Activated CD8-positive, alpha-beta memory T cell treated with anti-CD3 and anti-CD28 coated beads, Interleukin-2, amount 50 U/mL, for 1 hour (primary cell): ENCODE measurements at regions not wholly inside any gene's neighbourhood (a gene's known extent, or its start where the extent isn't known, plus 50 kb on each side); places are given as distances from the start of the nearest gene placed in this dataset.
"Not testable (repeated sequence)": the region's sequence is repeated elsewhere in the genome, so short reads cannot be mapped to it uniquely, and the experiment has no call there.

ENCODE experiments used
- DNase-seq: peaks from one replicate; pipeline ENCODE4 v3.0.0-alpha.2; 2020; ENCODE audit errors: extremely low read depth

DNA sequence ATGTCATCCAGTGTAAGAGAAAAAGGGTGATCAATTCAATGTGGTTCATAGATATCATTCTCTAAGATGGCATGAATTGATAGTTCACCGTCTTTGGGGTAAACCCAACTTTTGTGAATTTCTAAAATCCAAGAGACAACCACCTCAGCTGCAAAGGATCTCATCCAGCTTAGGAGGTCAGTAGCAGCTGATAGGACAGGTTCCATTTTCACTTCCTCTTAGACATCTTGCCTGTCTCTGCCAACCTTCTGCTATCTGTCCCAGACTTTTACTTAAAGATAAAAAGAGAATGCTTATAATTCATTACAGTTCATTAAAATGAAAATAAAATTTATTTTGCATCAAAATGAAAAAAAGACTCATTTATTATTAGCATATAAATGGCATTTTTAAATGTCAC lies 468.2 kb downstream of the XYLT1 start:
- no peak for DNase-seq

DNA sequence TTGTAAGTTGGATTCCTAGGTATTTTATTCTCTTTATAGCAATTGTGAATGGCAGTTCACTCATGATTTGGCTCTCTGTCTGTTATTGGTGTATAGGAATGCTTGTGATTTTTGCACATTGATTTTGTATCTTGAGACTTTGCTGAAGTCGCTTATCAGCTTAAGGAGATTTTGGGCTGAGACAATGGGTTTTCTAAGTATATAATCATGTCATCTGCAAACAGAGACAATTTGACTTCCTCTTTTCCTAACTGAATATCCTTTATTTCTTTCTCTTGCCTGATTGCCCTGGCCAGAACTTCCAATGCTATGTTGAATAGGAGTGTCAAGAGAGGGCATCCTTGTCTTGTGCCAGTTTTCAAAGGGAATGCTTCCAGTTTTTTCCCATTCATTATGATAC lies 464.8 kb downstream of the XYLT1 start:
- not testable (repeated sequence) for DNase-seq

DNA sequence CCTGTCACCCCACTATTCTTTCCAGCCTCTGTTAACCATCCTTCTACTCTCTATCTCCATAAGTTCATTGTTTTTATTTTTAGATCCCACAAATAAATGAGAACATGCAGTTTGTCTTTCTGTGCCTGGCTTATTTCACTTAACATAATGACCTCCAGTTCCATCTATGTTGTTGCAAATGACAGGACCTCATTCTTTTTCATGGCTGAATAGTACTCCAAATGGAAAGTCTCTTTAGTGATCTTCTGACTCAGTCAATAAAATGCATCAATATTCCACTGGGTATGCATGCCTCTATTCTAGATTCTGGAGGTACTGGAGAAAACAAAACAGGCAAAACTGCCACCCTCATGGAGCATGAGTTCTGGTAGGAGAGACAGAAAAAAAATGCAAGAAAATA lies 459.0 kb downstream of the XYLT1 start:
- DNase-seq = no peak

DNA sequence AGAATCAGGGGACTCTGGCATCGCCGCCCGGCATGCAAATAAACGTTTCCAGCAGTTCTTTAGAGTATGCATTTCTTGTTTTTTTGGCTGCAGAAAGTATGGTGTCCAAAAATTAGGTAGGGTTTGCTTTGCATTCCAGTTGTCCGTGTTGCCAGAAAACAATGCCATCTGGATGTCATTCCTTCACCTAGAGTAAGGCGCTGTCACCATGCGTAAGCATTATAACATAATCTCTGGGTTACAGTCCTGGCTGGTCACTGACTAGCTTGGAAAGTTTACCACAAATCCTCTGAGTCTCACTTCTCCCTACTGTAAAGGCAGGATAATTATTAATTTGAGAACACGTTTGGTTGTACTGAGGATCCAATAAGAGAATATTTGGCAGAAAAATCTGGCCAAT lies 457.7 kb downstream of the XYLT1 start:
- no peak for DNase-seq

DNA sequence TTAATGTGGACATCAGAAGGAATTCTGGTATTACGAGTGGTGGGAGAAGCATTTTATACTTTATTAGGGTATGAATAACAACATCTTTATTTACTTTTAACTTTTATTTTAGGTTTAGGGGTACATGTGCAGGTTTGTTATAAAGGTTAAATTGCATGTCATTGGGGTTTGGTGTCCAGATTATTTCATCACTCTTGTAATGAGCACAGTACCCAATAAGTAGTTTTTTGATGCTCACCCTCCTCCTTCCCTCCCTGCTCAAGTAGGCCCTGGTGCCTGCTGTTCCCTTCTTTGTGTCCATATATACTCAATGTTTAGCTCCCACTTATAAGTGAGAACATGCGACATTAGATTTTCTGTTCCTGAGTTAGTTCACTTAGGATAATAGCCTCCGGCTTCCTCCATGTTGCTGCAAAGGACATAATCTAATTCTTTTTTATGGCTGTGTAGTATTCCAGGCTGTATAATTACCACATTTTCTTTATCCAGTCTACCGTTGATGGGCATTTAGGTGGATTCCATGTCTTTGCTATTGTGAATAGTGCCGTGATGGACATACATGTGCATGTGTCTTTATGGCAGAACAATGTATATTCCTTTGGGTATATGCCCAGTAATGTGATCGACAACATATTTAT lies 456.2 kb downstream of the XYLT1 start:
- no peak for DNase-seq

DNA sequence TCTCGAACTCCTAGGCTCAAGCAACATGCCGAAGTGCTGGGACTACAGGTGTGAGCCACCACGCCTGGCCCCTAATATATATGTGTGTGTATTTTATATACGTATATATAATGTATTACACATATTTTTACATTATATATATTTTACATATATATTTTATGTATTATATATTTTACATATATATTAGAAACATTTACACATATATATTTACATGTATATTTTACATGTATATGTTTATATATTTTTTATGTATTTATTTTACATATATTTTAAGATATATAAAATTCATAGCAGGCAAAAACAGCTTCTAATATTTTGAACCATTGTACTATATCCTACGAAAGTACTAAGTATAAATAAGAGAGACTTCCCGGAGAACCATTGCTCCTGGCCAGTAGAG lies 455.1 kb downstream of the XYLT1 start:
- no peak for DNase-seq

DNA sequence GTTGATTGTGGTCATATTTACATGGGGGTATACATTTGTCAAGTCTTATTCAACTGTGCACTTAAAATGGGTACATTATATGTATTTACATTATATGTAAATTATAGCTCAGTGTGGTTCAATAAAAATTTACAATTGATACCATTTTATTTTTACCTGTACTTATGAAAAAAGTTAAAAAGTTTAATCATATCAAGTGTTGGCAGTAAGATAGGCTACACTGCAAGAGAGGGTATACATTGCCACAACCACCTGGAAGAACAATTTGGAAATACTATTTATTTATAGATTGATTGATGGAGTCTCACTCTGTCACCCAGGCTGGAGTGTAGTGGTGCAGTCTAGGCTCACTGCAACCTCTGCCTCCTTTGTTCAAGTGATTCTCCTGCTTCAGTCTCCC lies 453.3 kb downstream of the XYLT1 start:
- DNase-seq = no peak

DNA sequence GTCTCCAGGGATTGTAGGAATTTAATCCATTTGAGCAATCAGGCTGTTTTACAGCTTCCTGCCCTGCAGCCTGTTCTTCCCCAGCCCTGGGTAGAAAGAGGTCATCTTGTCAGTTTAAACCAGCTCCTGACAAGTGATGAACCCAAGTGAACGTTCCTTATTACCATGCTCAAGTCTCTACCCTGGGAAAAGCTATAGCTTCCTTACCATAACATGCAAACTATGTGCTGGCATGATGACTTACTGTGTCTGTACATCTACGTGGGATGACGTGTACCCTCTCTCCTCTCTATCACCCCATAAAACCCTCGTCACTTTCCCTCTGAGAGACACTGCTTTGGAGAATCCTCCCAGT lies 452.2 kb downstream of the XYLT1 start:
- DNase-seq = no peak

DNA sequence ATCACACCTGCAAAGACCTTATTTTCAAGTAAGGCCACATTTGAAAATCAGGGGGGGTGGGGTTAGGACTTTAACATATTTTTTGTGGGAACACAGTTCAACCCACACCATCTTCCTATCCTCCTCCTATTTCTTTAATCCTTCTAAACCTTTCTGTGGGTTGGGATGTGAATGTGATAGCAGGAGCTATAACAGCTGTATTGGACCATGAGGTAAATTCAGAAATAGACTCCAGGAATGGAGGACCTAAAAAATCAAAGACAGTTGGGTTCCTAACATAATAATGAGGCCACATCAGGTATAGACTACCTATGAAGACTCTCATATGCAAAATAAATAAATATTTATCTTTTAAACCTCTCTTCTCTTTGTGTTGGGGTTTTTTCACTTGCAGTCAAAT lies 451.4 kb downstream of the XYLT1 start:
- DNase-seq = no peak

DNA sequence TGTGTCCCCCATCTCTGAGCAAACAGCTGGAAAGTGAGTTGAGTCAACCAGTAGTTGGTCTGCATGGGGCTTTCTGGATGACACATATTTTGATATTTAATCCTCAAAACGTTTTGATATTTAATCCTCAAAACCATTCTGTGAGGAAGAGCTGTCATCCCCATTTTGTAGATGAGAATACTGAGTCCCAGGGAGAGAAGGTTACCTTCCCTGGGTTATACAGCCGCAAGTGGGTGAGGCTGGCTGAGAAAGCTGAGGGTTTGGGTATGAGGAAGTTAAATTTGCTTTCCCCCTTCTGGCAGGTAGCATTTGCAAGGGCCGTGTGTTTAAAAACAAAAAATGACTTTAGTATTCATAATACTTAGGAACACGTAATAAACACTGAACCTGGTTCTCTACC lies 447.2 kb downstream of the XYLT1 start:
- no peak for DNase-seq

DNA sequence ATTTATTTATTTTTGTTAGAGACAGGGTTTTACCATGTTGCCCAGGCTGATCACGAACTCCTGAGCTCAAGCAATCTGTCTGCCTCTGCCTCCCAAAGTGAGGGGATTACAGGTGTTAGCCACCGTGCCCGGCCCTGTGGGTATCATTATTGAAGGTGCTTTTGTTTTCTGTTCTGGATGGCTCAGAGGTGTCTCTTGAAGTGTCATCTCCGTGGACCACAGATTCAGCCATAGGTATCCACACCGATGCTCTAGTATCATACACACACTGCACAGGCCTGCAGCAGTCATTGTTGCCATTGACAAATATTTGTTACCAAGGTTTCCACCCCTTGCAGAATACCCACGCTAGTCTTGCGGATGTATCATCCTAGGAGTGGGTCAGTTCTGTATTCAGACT lies 446.2 kb downstream of the XYLT1 start:
- no peak for DNase-seq

DNA sequence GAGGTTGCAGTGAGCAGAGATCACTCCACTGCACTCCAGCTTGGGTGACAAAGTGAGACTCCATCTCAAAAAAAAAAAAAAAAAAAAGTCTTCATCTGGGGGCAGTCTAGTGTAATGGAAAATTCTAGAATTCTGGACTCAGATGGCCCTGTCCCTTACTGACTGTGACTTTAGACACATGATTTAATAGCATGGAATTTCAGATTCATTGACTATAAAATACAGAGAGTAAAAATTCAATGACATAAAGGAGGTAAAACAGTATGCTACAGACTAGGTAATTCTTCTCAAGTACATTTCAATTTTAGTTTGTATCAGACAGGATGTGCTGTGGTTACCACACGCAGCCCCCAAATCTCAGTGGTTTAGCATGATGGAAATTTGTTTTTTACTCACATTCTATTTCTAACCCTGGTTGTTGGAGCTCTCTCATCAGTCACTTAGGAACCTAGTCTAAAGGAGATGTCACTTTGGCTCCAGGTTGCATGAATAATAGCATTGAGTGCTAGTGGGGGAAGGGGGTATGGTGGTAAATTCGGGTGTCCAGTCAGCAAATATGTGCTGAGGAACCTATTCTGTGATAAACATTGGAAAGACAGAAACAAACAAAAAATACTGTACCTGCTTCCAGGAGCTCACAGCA lies 444.0 kb downstream of the XYLT1 start:
- DNase-seq = peak; percentile 17

DNA sequence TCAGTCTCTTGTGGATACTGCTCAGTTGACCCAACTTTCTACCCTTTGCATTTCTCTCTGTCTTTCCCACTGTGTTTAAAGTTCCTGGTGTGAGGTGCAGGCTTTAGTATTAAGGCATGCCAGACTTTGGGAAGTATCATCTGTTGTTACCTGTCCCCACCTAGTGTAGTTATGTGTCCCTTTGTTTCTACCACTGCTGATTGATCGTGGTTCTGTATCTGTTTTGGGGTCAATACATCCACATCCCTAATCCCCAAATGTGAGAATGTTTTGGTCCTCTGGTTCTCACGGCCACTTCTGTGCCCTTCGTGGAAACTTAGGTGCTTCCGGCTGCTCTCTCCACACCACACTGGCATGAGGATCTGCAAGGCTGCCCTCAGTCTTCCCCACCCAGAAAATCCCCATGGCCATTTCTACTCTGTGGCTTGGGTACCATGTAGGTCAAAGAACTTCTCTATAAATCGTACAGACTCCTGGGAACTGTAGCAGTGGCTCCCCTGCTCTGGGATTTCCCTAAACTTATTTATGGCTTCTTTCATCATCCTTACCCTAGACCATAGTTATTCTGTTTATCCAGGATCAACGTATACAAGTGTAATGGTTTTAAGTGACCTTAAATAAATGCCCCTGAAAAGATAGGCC lies 443.2 kb downstream of the XYLT1 start:
- no peak for DNase-seq

DNA sequence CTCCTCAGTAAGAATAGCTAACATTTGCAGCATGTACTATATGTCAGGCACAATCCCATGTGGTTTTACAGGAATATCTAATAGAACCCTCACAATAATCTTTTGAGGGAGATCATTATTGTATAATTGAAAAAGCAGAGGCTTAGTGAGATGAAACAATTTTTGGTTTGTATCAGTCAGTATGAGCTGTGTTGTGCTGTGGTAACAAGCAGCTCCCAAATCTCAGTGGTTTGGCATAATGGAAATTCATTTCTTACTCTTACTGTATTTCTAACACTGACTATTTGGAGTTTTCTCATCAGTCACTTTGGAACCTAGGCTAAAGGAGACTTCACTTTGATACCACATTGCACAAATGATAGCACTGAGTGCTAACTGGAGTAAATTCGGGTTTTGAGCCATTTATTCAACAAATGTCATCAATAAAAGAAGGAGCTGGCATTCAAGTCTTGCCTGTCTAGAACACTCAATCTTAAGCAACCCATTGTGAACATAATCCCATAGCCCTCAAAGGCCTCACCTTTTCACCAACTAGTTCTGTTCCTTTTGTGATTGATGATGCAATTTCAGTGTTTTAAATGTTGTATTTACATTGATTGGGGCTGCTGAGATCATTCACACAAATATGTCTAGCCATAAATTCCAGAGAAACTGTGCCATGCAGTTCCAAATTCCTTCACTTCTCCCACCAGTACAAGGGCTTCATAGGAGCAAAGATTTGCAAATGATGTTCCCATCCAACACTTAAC lies 441.0 kb downstream of the XYLT1 start:
- DNase-seq = no peak

DNA sequence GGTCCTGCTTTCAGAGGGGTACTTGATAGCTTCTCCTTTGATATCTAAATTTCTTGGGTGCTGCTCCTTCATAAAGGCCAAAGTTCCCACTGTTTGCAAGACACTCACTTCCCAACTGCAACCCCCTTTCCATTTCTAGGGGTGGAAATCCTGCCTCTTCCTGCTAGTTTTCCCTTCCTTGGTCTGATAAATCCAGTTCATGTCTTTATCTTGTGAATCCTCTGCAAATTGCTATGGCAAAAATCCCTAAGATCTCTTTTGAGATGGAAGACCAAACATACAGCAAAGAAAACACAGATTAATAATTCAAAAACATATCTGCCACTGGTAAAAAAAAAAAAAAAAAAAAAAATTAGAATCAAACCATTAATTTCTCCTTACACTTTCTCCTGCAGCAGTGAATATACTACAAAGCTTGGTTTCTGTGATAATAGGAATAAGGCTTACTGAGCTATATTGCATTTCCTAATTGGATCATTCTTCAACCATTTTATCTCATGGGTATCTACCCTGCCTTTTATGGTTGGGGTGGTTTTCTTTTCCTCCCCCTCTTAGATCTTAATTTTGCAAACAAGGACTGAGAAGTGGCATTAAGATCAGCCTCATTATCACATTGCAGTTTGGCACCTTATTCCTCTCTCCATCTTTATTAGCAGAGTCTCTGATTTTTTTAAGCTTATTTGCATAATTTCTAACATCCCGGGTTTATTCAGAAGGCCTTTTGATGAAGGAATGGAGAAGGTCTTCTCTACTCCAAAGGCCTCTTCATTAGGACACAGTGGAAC lies 439.1 kb downstream of the XYLT1 start:
- DNase-seq = no peak

DNA sequence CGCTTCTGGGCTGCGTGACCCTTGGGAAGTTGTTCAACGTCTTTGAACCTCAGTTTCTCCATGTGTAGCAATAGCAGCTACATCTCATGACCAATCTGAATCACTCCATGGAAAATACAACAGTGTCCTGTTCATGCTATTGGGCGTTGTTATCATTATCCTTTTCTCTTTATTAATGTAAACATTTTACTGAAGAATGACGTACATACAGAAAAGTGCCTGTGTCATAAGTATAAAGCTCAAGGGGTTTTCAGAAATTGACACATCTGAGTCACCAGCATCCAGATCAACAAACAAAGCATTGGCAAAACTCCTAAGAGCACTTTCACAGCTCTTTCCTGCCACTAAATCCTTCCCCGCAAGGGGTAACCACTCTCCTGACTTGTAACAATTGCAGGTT lies 438.4 kb downstream of the XYLT1 start:
- DNase-seq = no peak

DNA sequence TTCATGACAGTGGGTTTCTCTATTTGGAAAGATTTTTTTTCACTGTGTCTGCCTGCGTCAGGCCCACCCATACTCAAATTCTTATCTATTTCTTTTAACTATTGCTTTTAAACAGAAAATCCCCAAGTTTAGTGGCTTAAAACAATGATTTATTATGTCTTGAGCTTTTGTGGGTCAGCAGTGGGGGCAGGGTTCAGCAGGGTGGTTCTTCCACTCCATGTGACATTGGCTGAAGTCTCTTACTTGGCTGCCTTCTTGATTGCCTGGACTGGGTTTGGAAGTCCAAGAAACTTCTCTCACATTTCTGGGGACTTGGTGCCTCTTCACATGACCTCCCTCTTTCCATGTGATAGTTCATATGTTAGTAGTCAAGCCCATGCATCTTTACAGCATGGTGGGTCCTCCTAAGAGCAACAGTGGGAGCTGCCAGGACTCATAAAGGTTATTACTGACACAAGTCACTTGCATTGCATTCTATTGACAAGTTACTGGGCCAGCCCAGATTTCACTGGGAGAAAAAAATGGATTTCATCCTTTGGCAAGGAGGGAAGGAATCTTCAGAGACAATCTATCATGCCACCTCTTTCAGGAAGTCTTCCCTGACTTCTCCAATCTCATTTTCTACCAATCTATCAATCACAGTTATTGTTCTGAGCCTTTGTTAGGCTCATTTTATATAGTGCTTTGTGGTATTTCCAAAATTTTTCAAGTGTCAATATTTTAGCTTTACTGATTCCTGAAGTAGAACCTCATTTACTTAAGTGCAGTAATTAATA lies 436.1 kb downstream of the XYLT1 start:
- DNase-seq = no peak

DNA sequence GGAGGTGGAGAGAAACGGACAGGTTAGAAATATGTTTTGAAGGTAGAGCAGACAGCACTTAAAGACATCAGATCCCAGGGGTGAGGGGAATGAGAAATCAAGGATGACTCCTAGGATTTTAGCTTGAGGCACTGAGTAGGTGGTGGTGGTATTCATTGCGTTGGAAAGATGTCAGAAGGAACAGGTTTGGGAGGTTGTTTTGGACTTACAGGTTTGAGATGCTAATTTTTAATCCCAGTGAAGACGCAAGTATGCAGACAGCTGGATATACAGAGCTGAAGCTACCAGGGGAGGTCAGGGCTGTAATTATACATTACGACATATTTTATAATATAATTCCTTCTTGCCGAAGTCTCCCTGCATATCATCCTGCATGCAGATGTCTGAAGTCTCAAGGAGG lies 433.3 kb downstream of the XYLT1 start:
- no peak for DNase-seq

DNA sequence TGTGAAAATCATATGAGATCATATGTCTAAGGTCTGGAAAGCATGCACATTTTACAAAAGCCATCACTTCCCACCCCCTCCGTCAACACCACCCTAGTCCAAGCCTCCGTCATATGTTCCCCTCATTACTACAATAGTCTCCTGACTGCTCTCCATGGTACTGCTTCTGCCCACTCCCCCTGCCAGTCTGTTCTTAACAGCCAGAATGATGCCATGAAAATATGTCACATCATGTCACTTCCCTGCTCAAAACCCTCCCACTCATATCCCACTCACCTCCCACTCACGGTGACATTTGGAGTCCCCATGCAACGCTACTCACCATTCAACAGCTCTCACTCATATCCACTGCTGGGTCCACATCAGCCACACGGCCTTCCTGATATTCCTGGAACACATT lies 432.3 kb downstream of the XYLT1 start:
- no peak for DNase-seq

DNA sequence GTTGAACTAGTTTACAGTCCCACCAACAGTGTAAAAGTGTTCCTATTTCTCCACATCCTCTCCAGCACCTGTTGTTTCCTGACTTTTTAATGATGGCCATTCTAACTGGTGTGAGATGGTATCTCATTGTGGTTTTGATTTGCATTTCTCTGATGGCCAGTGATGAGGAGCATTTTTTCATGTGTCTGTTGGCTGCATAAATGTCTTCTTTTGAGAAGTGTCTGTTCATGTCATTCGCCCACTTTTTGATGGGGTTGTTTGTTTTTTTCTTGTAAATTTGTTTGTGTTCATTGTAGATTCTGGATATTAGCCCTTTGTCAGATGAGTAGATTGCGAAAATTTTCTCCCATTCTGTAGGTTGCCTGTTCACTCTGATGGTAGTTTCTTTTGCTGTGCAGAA lies 421.7 kb downstream of the XYLT1 start:
- DNase-seq = not testable (repeated sequence)

DNA sequence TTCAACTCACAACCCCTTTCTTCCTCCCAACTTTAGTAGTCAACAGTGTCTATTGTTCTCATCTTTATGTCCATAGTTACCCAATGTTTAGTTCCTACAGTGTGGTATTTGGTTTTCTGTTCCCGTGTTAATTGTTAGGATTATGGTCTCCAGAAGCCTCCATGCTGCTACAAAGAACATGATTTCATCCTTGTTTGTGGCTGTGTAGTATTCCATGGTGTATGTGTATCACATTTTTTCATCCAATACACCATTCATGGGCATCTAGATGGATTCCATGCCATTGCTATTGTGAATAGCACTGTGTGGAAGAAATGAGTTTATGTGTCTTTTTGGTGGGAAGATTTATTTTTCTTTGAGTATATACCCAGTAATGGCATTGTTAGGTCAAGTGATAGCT lies 420.3 kb downstream of the XYLT1 start:
- DNase-seq = no peak
